H9 (cell line): ENCODE measurements at regions not wholly inside any gene's neighbourhood (a gene's known extent, or its start where the extent isn't known, plus 50 kb on each side); places are given as distances from the start of the nearest gene placed in this dataset.

ENCODE experiments used
- DNase-seq: peaks from one replicate; pipeline ENCODE4 v3.0.0-alpha.2; 2017
- H2AFZ ChIP-seq: one replicate; pipeline ENCODE4 v1.6.1; 2013; ENCODE audit warnings: mild to moderate bottlenecking, low read length, control low read depth, moderate library complexity
- H2AK5ac ChIP-seq: 2 replicates; pipeline ENCODE4 v1.6.1; 2013; ENCODE audit warnings: low read length, control low read depth, mixed read lengths; ENCODE audit not compliant: insufficient read length
- H2BK120ac ChIP-seq: one replicate; pipeline ENCODE4 v1.6.1; 2013; ENCODE audit warnings: low read depth, mild to moderate bottlenecking, low read length, control low read depth, inconsistent platforms; ENCODE audit not compliant: poor library complexity, severe bottlenecking
- H2BK12ac ChIP-seq: 2 replicates; pipeline ENCODE4 v1.6.1; 2013; ENCODE audit warnings: low read length, control low read depth, mixed read lengths, low read depth; ENCODE audit not compliant: insufficient read length
- H2BK15ac ChIP-seq: 2 replicates; pipeline ENCODE4 v1.6.1; 2013; ENCODE audit warnings: low read depth, low read length, control low read depth
- H2BK20ac ChIP-seq: one replicate; pipeline ENCODE4 v1.6.1; 2013; ENCODE audit warnings: low read depth, mild to moderate bottlenecking, low read length, control low read depth, inconsistent platforms; ENCODE audit not compliant: poor library complexity, severe bottlenecking
- H2BK5ac ChIP-seq: 2 replicates; pipeline ENCODE4 v1.6.1; 2013; ENCODE audit warnings: low read length, control low read depth, mixed read lengths; ENCODE audit not compliant: insufficient read length
- H3K14ac ChIP-seq: 2 replicates; pipeline ENCODE4 v1.6.1; 2013; ENCODE audit warnings: low read length, control low read depth; ENCODE audit not compliant: insufficient read depth
- H3K18ac ChIP-seq: 2 replicates; pipeline ENCODE4 v1.6.1; 2013; ENCODE audit warnings: low read depth, mild to moderate bottlenecking, mixed read lengths, low read length, control low read depth; ENCODE audit not compliant: insufficient read length
- H3K23ac ChIP-seq: 2 replicates; pipeline ENCODE4 v1.6.1; 2013; ENCODE audit warnings: low read length, control low read depth, mixed read lengths, low read depth; ENCODE audit not compliant: insufficient read length
- H3K23me2 ChIP-seq: 2 replicates; pipeline ENCODE4 v1.6.1; 2013; ENCODE audit warnings: low read depth, mild to moderate bottlenecking, mixed read lengths, low read length, control low read depth; ENCODE audit not compliant: insufficient read length, poor library complexity, severe bottlenecking
- H3K27ac ChIP-seq: 2 replicates; pipeline ENCODE4 v1.5.1; 2013; ENCODE audit warnings: low read length, control low read depth, mixed read lengths, low read depth; ENCODE audit not compliant: insufficient read length
- H3K27me3 ChIP-seq: 2 replicates; pipeline ENCODE4 v1.6.1; 2013; ENCODE audit warnings: low read length, control low read depth, inconsistent platforms; ENCODE audit not compliant: insufficient read depth
- H3K4ac ChIP-seq: 2 replicates; pipeline ENCODE4 v1.6.1; 2013; ENCODE audit warnings: low read depth, mild to moderate bottlenecking, control low read depth, inconsistent platforms, low read length, moderate library complexity
- H3K4me1 ChIP-seq: 2 replicates; pipeline ENCODE4 v1.6.1; 2013; ENCODE audit warnings: low read length, control low read depth, inconsistent platforms; ENCODE audit not compliant: insufficient read depth
- H3K4me2 ChIP-seq: 2 replicates; pipeline ENCODE4 v1.6.1; 2013; ENCODE audit warnings: low read length, control low read depth, mixed read lengths; ENCODE audit not compliant: insufficient read length, insufficient read depth
- H3K56ac ChIP-seq: 2 replicates; pipeline ENCODE4 v1.6.1; 2013; ENCODE audit warnings: low read depth, mild to moderate bottlenecking, mixed read lengths, low read length, control low read depth; ENCODE audit not compliant: insufficient read length
- H3K79me1 ChIP-seq: 2 replicates; pipeline ENCODE4 v1.6.1; 2013; ENCODE audit warnings: low read depth, mild to moderate bottlenecking, moderate library complexity, low read length, control low read depth, inconsistent platforms; ENCODE audit not compliant: insufficient read depth, poor library complexity, severe bottlenecking
- H3K79me2 ChIP-seq: 2 replicates; pipeline ENCODE4 v1.6.1; 2013; ENCODE audit warnings: low read length, control low read depth, inconsistent platforms; ENCODE audit not compliant: insufficient read depth
- H3K9ac ChIP-seq: 2 replicates; pipeline ENCODE4 v1.6.1; 2013; ENCODE audit warnings: low read length, control low read depth, mixed read lengths; ENCODE audit not compliant: insufficient read length; ENCODE audit errors: extremely low read depth
- H3K9me3 ChIP-seq: one replicate; pipeline ENCODE4 v1.6.1; 2013; ENCODE audit warnings: low read depth, low read length, inconsistent platforms; ENCODE audit not compliant: control insufficient read depth
- H3T11ph ChIP-seq: one replicate; pipeline ENCODE4 v1.6.1; 2013; ENCODE audit warnings: mild to moderate bottlenecking, low read length, control low read depth, inconsistent platforms
- H4K20me1 ChIP-seq: one replicate; pipeline ENCODE4 v1.6.1; 2013; ENCODE audit not compliant: control insufficient read depth, insufficient read length, insufficient read depth
- H4K5ac ChIP-seq: 2 replicates; pipeline ENCODE4 v1.6.1; 2013; ENCODE audit warnings: low read depth, mild to moderate bottlenecking, mixed read lengths, low read length, control low read depth; ENCODE audit not compliant: insufficient read length
- H4K8ac ChIP-seq: replicated peaks from 2 replicates; pipeline ENCODE4 v1.6.1; 2013; ENCODE audit warnings: low read length, control low read depth, mixed read lengths, low read depth; ENCODE audit not compliant: insufficient read length
- H4K91ac ChIP-seq: 2 replicates; pipeline ENCODE4 v1.6.1; 2013; ENCODE audit warnings: low read depth, mild to moderate bottlenecking, moderate library complexity, mixed read lengths, low read length, control low read depth; ENCODE audit not compliant: insufficient read length
- H3K27ac Mint-ChIP-seq, 3 experiments: 2 replicates in 2 of 3; 3 replicates in 1 of 3; pipeline ENCODE4 v1.8.0; 2020 to 2021; ENCODE audit warnings: mixed read lengths in 3 of 3, mild to moderate bottlenecking in 1 of 3, moderate library complexity in 1 of 3
- H3K27me3 Mint-ChIP-seq: 2 replicates; pipeline ENCODE4 v1.8.0; 2021; ENCODE audit warnings: low read depth, mild to moderate bottlenecking, moderate library complexity, mixed read lengths
- H3K36me3 Mint-ChIP-seq, 3 experiments: 2 replicates in 2 of 3; 3 replicates in 1 of 3; pipeline ENCODE4 v1.8.0; 2020 to 2021; ENCODE audit warnings: low read depth in 3 of 3, mixed read lengths in 3 of 3; ENCODE audit not compliant: insufficient read depth in 1 of 3
- H3K4me1 Mint-ChIP-seq, 2 experiments: 2 replicates each; pipeline ENCODE4 v1.8.0; 2020; ENCODE audit warnings: mixed read lengths in 2 of 2
- H3K4me3 Mint-ChIP-seq, 2 experiments: 2 replicates in 1 of 2; 3 replicates in 1 of 2; pipeline ENCODE4 v1.8.0; 2020 to 2021; ENCODE audit warnings: mild to moderate bottlenecking in 2 of 2, mixed read lengths in 2 of 2, moderate library complexity in 1 of 2
- H3K9me3 Mint-ChIP-seq, 2 experiments: 2 replicates in 1 of 2; 3 replicates in 1 of 2; pipeline ENCODE4 v1.8.0; 2020; ENCODE audit warnings: mild to moderate bottlenecking in 2 of 2, mixed read lengths in 2 of 2, moderate library complexity in 1 of 2
- CTCF ChIP-seq: fragments of 200-600 bp; sonication (generic); conservative IDR thresholded peaks from 3 replicates; pipeline ENCODE4 v1.8.0; 2021; ENCODE audit warnings: antibody characterized with exemption, mild to moderate bottlenecking
- WGBS: extraction: QIAGEN DNeasy Blood & Tissue Kit; methylation state at CpG from one replicate; pipeline ENCODE4 v1.1.7; 2013; ENCODE audit warnings: missing lambda C conversion rate, low lambda C conversion rate, mixed read lengths; ENCODE audit not compliant: insufficient read length; ENCODE audit errors: extremely low coverage; 5-methylcytosine and 5-hydroxymethylcytosine counted together

- WGBS, result no CpG with 5 or more reads among the region's 53 CpGs
- Histone ChIP-seq H3K27me3 (no peaks in the 10 kb centered on the region), H2BK20ac (no peak overlapping the region), H3K9ac (no peak overlapping the region), H4K91ac (no peak overlapping the region), H3K23ac (no peak overlapping the region), H3K23me2 (no peaks in the 10 kb centered on the region), H4K5ac (no peak overlapping the region), H2BK15ac (no peak overlapping the region), H2BK120ac (no peak overlapping the region), H3K79me1 (no peaks in the 10 kb centered on the region), H3K4me2 (no peak overlapping the region), H3K27ac (no peak overlapping the region), H2BK12ac (no peak overlapping the region), H3K56ac (no peak overlapping the region), H2BK5ac (no peak overlapping the region), H3K18ac (no peak overlapping the region), H3T11ph (no peak overlapping the region), H2AK5ac (no peak overlapping the region), H3K4me1 (no peaks in the 10 kb centered on the region), H3K79me2 (no peaks in the 10 kb centered on the region), H2AFZ (no peak overlapping the region), H3K14ac (no peak overlapping the region), H3K9me3 (no peaks in the 10 kb centered on the region), H4K8ac (no peak overlapping the region), H3K4ac (no peak overlapping the region), H4K20me1 (no peaks in the 10 kb centered on the region)
- Mint-ChIP-seq H3K36me3 (peaks cover 0 to 14% (median 10%) of the 10 kb centered on the region in 3 experiments; a peak in 6 of 7 replicates), H3K27me3 (peaks cover 5% of the 10 kb centered on the region), H3K4me3 (no peak overlapping the region), H3K9me3 (no peaks in the 10 kb centered on the region; a peak in 1 of 5 replicates), H3K27ac (no peak overlapping the region; a peak in 1 of 7 replicates), H3K4me1 (no peaks in the 10 kb centered on the region)
- TF ChIP-seq CTCF, result no peak
- no peak for DNase-seq
These were observed 366.6 kb downstream of the EMP1 start for GRCh38 chr12:13562915-13563742.
